MV-4-11 (cell line): ENCODE measurements at regions not wholly inside any gene's neighbourhood (a gene's known extent, or its start where the extent isn't known, plus 50 kb on each side); places are given as distances from the start of the nearest gene placed in this dataset.

ENCODE experiments used
- DNase-seq: peaks from one replicate; lab custom pipeline; 2025; lab: John Stamatoyannopoulos, UW

GRCh38 chrX:49773993-49774392 lies 55.1 kb upstream of the PAGE4 start:
- no peak for DNase-seq

GRCh38 chrX:49767236-49767635 lies 61.9 kb upstream of the PAGE4 start:
- DNase-seq, result no peak

GRCh38 chrX:49762175-49762720 lies 66.5 kb upstream of the PAGE1 start:
- no peak for DNase-seq

GRCh38 chrX:49761481-49761880 lies 65.7 kb upstream of the PAGE1 start:
- DNase-seq, result no peak

GRCh38 chrX:49760290-49760890 lies 64.6 kb upstream of the PAGE1 start:
- no peak for DNase-seq

GRCh38 chrX:49756692-49757091 lies 60.9 kb upstream of the PAGE1 start:
- no peak for DNase-seq

GRCh38 chrX:49754233-49754857 lies 58.6 kb upstream of the PAGE1 start:
- peak; percentile 15 for DNase-seq

GRCh38 chrX:49753691-49754090 lies 57.9 kb upstream of the PAGE1 start:
- DNase-seq, result no peak

GRCh38 chrX:49748211-49748956 lies 52.6 kb upstream of the PAGE1 start:
- DNase-seq, result no peak

- no peak for DNase-seq
Observed at GRCh38 chrX:49746306-49746705, 50.5 kb upstream of the PAGE1 start.
